ENCODE measurements at regions not wholly inside any gene's neighbourhood (a gene's known extent, or its start where the extent isn't known, plus 50 kb on each side); places are given as distances from the start of the nearest gene placed in this dataset.

GRCh38 chr3:167952969-167953368 lies 142.8 kb downstream of the GOLIM4 start:
- TF ChIP-seq CTCF (IDR thresholded peaks at IDR 0.05) (no peak), POLR2A (IDR thresholded peaks at IDR 0.05) (no peak), POLR2AphosphoS5 (IDR thresholded peaks at IDR 0.05; ENCODE audit: insufficient read depth in 1 of 2, low read depth in 1 of 2) (no peak)

Measured in vagina (tissue), 2 donors.